ENCODE measurements at regions not wholly inside any gene's neighbourhood (a gene's known extent, or its start where the extent isn't known, plus 50 kb on each side); places are given as distances from the start of the nearest gene placed in this dataset.

DNA sequence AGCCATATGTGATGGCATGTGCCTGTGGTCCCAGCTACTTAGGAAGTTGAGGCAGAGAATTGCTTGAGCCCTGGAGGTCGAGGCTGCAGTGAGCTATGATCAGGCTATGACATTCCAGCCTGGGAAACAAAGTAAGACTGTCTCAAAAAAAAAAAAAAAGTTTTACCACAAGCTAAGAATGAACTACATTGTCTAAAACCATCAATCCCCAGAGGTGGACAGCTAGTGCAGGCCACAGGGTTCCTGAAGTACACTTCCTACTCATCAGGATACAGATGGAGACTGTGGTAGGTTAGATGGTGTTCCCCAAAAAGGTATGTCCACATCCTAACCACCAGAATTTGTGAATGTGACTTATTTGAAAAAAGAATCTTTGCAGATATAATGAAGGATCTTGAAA lies 63.5 kb upstream of the DOCK9 start:
- H3K14ac ChIP-seq (replicated peaks; ENCODE audit: low read depth, low read length): no peak overlapping the region
- no peaks in the 10 kb centered on the region for H3K27me3 ChIP-seq (ENCODE audit: control insufficient read depth, insufficient read depth, low read length)
- no peak overlapping the region for H3K27ac ChIP-seq (ENCODE audit: insufficient read depth, low read length)
- H4K8ac ChIP-seq (ENCODE audit: low read depth in 2 of 2, low read length in 2 of 2): no peak overlapping the region
- intact Hi-C loops (cut with micrococcal nuclease) (no loop called here), dilution Hi-C loops (cut with HindIII; ENCODE audit: low sequenced_read_pairs, unreplicated experiment) (no loop called here), in situ Hi-C loops (cut with MboI; ENCODE audit: low sequenced_read_pairs) (loop anchor here (25.0 kb wide), 1 partner anchor 604 kb away; no protein-coding TSS in a partner anchor)
- H4K20me1 ChIP-seq (ENCODE audit: insufficient read depth, low read length): peaks cover 4% of the 10 kb centered on the region; the same call in 1 of the 2 replicates
- H2BK5ac ChIP-seq (ENCODE audit: low read depth, low read length, poor library complexity, severe bottlenecking): no peak overlapping the region
- H3K9ac ChIP-seq (ENCODE audit: low read depth, low read length): no peak overlapping the region
- H2AK9ac ChIP-seq (replicated peaks; ENCODE audit: low read depth, low read length, poor library complexity): no peak overlapping the region
- no peak overlapping the region for H3K4ac ChIP-seq (ENCODE audit: low read depth, low read length)
- DNase-seq (no peak), ATAC-seq (ENCODE audit: low read depth) (no peak)
- H3K4me2 ChIP-seq (ENCODE audit: low read depth, low read length): no peak overlapping the region
- H3K56ac ChIP-seq (ENCODE audit: extremely low read depth, insufficient read depth, low read length): no peak overlapping the region
- WGBS, 2 experiments (ENCODE audit: extremely low coverage in 2 of 2, insufficient read length in 1 of 2): no CpG with 5 or more reads among the region's 1 CpG
- no peak overlapping the region for H2AK5ac ChIP-seq (ENCODE audit: low read depth, low read length)
- H3K36me3 ChIP-seq (ENCODE audit: control insufficient read depth, insufficient read depth, low read length): no peaks in the 10 kb centered on the region
- peaks cover 11% of the 10 kb centered on the region for H3K4me1 ChIP-seq (ENCODE audit: control insufficient read depth, insufficient read depth, low read length)
- H2BK15ac ChIP-seq (ENCODE audit: low read depth, low read length): no peak overlapping the region
- H3K4me3 ChIP-seq (ENCODE audit: insufficient read depth, low read depth, low read length): no peak overlapping the region
- no peak overlapping the region for H2BK120ac ChIP-seq (ENCODE audit: low read depth, low read length)
- H3K23ac ChIP-seq (ENCODE audit: low read depth, low read length): no peak overlapping the region
- ChIA-PET POLR2A (ENCODE audit: unreplicated experiment) (no interaction called here), CTCF (no interaction called here)
- H3K9me3 ChIP-seq (ENCODE audit: control insufficient read depth, insufficient read depth, low read length): no peaks in the 10 kb centered on the region
- H2BK20ac ChIP-seq (ENCODE audit: low read depth, low read length): no peak overlapping the region
- no peak overlapping the region for H3K18ac ChIP-seq (ENCODE audit: low read depth, low read length)
- peaks cover 11% of the 10 kb centered on the region for H3K9me1 ChIP-seq (ENCODE audit: insufficient read depth, low read length)
- H4K5ac ChIP-seq (ENCODE audit: low read depth, low read length): no peak overlapping the region
- BruUV-seq (replicated peaks): no TSS peak
- H3K79me1 ChIP-seq (ENCODE audit: low read depth in 1 of 2, low read length in 2 of 2): peaks cover 0 to 25% of the 10 kb centered on the region in 2 experiments; a peak in 2 of 4 replicates
- H2AFZ ChIP-seq (replicated peaks; ENCODE audit: low read length, poor library complexity): no peak overlapping the region
- no peak overlapping the region for H4K91ac ChIP-seq (ENCODE audit: insufficient read depth, low read depth, low read length)
- no peak for TF ChIP-seq SMC3 (IDR thresholded peaks at IDR 0.05; ENCODE audit: low read depth, low read length)
- TF ChIP-seq NFE2L2 (IDR thresholded peaks at IDR 0.05; ENCODE audit: low read depth, low read length): no peak
- TF ChIP-seq MAFK (IDR thresholded peaks at IDR 0.05; ENCODE audit: low read depth, low read length): no peak
